ENCODE measurements at regions not wholly inside any gene's neighbourhood (a gene's known extent, or its start where the extent isn't known, plus 50 kb on each side); places are given as distances from the start of the nearest gene placed in this dataset.

GRCh38 chr1:118302145-118302544 lies 117.1 kb upstream of the SPAG17 start:
- Histone ChIP-seq H3K27me3 (no peaks in the 10 kb centered on the region), H3K4me3 (no peak overlapping the region), H3K9me3 (no peaks in the 10 kb centered on the region), H3K4me1 (no peaks in the 10 kb centered on the region), H3K27ac (no peak overlapping the region), H3K36me3 (no peaks in the 10 kb centered on the region)
- intact Hi-C loops (cut with DNase I), result no loop called here
- no peak for DNase-seq
- WGBS, 2 donors, result 68 to 70% methylated on average over 1 of the region's 1 CpG
- TF ChIP-seq POLR2AphosphoS5 (IDR thresholded peaks at IDR 0.05) (no peak), EP300 (IDR thresholded peaks at IDR 0.05) (no peak), CTCF (IDR thresholded peaks at IDR 0.05) (no peak), POLR2A (IDR thresholded peaks at IDR 0.05) (no peak)

GRCh38 chr1:118300808-118301207 lies 115.8 kb upstream of the SPAG17 start:
- DNase-seq, result no peak
- Histone ChIP-seq H3K4me1 (no peaks in the 10 kb centered on the region), H3K36me3 (no peaks in the 10 kb centered on the region), H3K27me3 (no peaks in the 10 kb centered on the region), H3K9me3 (no peaks in the 10 kb centered on the region), H3K4me3 (no peak overlapping the region), H3K27ac (no peak overlapping the region)
- TF ChIP-seq EP300 (IDR thresholded peaks at IDR 0.05) (no peak), POLR2AphosphoS5 (IDR thresholded peaks at IDR 0.05) (no peak), CTCF (IDR thresholded peaks at IDR 0.05) (no peak), POLR2A (IDR thresholded peaks at IDR 0.05) (no peak)
- intact Hi-C loops (cut with DNase I), result no loop called here

- peaks cover 0 to 8% (median 6%) of the 10 kb centered on the region in 4 donors for H3K4me1 ChIP-seq
- no peak for DNase-seq
- H3K27me3 ChIP-seq, result no peaks in the 10 kb centered on the region
- no peaks in the 10 kb centered on the region for H3K36me3 ChIP-seq
- intact Hi-C loops (cut with DNase I), result no loop called here
- H3K27ac ChIP-seq, result no peak overlapping the region
- no peak overlapping the region for H3K4me3 ChIP-seq
- WGBS, 2 donors, result 85 to 98% methylated on average over 5 of the region's 5 CpGs
- H3K9me3 ChIP-seq, result no peaks in the 10 kb centered on the region
- TF ChIP-seq POLR2A (IDR thresholded peaks at IDR 0.05) (no peak), EP300 (IDR thresholded peaks at IDR 0.05) (no peak), POLR2AphosphoS5 (IDR thresholded peaks at IDR 0.05) (no peak), CTCF (IDR thresholded peaks at IDR 0.05) (no peak)
Observed at GRCh38 chr1:118298397-118298796, 113.4 kb upstream of the SPAG17 start.

- no peak for TF ChIP-seq EP300 (IDR thresholded peaks at IDR 0.05)
- TF ChIP-seq POLR2AphosphoS5 (IDR thresholded peaks at IDR 0.05), result no peak
- no peak for TF ChIP-seq POLR2A (IDR thresholded peaks at IDR 0.05)
- no peak for TF ChIP-seq CTCF (IDR thresholded peaks at IDR 0.05)
- no peaks in the 10 kb centered on the region for H3K27me3 ChIP-seq
- no peak for DNase-seq
- H3K36me3 ChIP-seq, result no peaks in the 10 kb centered on the region
- no peaks in the 10 kb centered on the region for H3K9me3 ChIP-seq
- no peak overlapping the region for H3K27ac ChIP-seq
- H3K4me3 ChIP-seq, result no peak overlapping the region
- peaks cover 0 to 8% (median 6%) of the 10 kb centered on the region in 4 donors for H3K4me1 ChIP-seq
- intact Hi-C loops (cut with DNase I), result no loop called here
Observed at GRCh38 chr1:118297521-118297920, 112.5 kb upstream of the SPAG17 start.

GRCh38 chr1:118294875-118295642 lies 110.0 kb upstream of the SPAG17 start:
- no peaks in the 10 kb centered on the region for H3K9me3 ChIP-seq
- peaks cover 0 to 8% (median 6%) of the 10 kb centered on the region in 4 donors for H3K4me1 ChIP-seq
- no peaks in the 10 kb centered on the region for H3K27me3 ChIP-seq
- WGBS, 2 donors, result 76 to 85% methylated on average over 6 of the region's 6 CpGs
- DNase-seq, result no peak
- no peaks in the 10 kb centered on the region for H3K36me3 ChIP-seq
- intact Hi-C loops (cut with DNase I), result no loop called here
- TF ChIP-seq CTCF (IDR thresholded peaks at IDR 0.05) (no peak), EP300 (IDR thresholded peaks at IDR 0.05) (no peak), POLR2A (IDR thresholded peaks at IDR 0.05) (no peak), POLR2AphosphoS5 (IDR thresholded peaks at IDR 0.05) (no peak)
- H3K4me3 ChIP-seq, result no peak overlapping the region
- H3K27ac ChIP-seq, result peak overlapping the region in 1 of 4 donors; percentile 7

Measured in sigmoid colon (tissue), 6 donors.